SK-N-MC (cell line): ENCODE measurements at regions not wholly inside any gene's neighbourhood (a gene's known extent, or its start where the extent isn't known, plus 50 kb on each side); places are given as distances from the start of the nearest gene placed in this dataset.

Experiments
- EZH2 ChIP-seq: fragments of 200-600 bp; sonication (generic); IDR thresholded peaks from one replicate; pipeline ENCODE4 v1.6.1; 2017; ENCODE audit warnings: antibody characterized with exemption
- FOXP2 ChIP-seq: optimal IDR thresholded peaks from 2 replicates; pipeline ENCODE3; 2011; ENCODE audit warnings: mild to moderate bottlenecking, moderate library complexity; ENCODE audit not compliant: insufficient read depth; ENCODE audit errors: extremely low read length, control extremely low read depth
- POLR2AphosphoS5 ChIP-seq: IDR thresholded peaks from 2 replicates; pipeline ENCODE4 v1.6.1; 2012; ENCODE audit warnings: mild to moderate bottlenecking, low read depth, low read length, borderline replicate concordance

DNA sequence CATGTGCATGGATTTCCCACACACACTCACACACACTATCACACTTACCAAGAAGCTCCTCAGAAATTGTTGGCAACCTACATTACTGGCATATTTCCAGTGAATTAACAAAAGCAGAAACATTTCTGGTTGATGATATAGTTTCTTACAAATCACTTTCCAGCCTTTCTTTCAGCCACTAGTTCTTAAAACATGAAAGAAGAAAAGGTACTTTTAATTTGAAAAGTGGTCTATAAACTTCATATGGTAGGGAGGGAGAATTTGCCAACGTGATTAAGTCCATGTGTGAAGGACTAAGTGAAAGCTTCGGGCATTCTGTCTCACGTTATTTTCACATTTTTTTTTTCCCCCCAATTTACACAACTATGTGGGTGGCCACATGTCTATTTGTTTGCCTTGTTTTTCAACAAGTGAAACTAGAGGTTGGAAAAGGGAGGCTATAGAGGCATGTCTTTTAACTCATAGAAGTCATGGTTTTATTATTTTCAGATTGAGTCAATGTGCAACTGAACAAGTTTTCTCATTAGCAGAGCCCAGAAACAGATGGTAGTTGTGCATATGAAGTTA, 832.1 kb upstream of the INTU start:
- TF ChIP-seq POLR2AphosphoS5 (no peak), EZH2 (no peak), FOXP2 (no peak)
